ENCODE measurements at regions not wholly inside any gene's neighbourhood (a gene's known extent, or its start where the extent isn't known, plus 50 kb on each side); places are given as distances from the start of the nearest gene placed in this dataset.

DNA sequence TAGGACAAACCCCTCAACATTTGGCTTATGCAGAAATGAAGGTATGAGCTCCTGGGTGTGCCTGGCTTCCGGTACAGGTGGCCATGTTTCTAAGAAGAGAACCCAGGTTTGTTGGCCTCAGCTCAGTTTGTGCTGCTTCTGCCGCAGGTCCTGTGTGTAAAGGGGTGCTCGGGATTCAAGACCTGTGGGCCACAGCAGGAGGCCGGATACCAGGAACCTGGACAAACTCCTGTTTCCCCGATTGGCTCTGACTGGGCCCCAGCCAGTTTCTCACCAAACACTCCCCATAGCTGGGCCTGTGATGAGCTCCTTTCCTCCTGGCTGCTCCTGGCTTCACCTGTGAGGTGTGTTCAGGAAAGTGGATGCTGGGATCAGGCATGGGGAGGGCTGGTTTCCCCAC is 271.2 kb upstream of the IRX2 start:
- DNase-seq (ENCODE audit: low spot score): no peak

- no peak for DNase-seq (ENCODE audit: low spot score)
These were observed 268.9 kb upstream of the IRX2 start for GRCh38 chr5:3020426-3020825.

GRCh38 chr5:3019045-3019444 is 267.6 kb upstream of the IRX2 start:
- no peak for DNase-seq (ENCODE audit: low spot score)

DNA sequence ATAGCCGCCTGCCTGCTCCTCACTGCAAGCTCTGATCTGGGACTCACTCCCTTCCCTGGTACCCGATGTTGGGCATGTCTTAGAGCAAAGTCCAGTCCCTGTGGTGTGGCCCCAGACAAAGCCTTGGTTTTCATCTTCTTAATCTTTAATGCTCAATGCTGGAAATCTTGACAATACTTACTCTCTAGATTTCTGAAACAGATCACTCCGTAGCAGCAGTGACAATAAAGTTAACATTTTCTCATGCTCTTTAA is 260.2 kb upstream of the IRX2 start:
- no peak for DNase-seq (ENCODE audit: low spot score)

DNA sequence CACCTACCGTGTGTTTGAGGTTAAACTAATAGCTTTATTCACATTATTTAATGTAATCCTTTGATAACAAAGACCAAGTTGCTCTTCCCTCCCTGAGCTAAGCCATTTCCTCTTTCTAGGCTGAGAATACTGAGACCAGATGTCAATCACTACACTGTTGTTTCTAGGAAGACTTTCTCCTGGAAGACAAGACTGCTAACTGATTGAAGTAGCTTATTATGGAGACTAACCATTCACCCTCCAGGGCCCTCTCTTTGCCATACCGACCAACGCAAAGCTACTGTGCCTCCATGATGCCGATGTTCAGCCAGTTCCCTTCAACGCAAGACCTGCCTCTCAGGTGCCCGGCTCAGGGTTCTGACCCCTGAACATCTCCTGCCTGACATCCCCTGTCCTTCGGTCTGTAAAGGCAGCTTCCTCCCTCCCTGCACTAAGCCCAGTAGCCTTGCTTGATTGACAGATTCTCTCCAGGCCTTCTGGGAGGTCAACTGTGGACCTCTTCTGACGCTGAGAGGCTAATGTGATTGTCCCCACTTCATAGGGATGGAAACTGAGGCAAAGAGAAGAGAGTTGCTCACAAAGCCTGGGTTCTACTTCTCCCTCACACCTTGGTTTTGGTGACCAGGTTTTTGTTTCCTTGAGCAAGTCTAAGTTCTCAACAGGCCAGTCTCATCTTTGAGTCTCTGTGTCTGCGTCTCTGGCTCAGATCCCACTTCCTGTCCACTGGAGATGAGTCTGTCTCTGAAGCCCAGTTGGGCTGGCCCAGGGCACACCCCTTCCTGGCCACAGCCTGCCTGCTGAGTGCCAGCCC is 259.7 kb upstream of the IRX2 start:
- DNase-seq (ENCODE audit: low spot score): no peak

GRCh38 chr5:3010301-3010952 is 258.9 kb upstream of the IRX2 start:
- DNase-seq (ENCODE audit: low spot score): no peak

- DNase-seq (ENCODE audit: low spot score): no peak
These were observed 258.1 kb upstream of the IRX2 start for GRCh38 chr5:3009605-3010004.

DNA sequence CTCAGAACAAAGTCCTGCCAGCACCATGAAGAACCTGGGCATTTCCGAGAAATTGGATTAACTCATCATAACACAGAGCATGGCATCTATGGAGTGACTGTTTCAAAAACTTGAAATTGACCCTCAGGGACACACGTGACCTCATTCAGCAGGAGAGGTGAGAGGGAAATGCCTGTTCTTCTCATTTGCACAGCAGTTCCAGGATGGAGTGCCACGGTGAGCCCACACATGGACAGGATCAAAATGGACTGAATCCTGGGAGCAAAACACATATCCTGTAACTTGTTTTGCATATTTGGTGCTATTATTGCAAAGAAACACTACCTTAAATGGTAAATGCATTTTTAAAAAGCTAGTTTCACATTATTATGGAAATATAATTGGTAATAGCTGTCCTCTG is 256.1 kb upstream of the IRX2 start:
- no peak for DNase-seq (ENCODE audit: low spot score)

DNA sequence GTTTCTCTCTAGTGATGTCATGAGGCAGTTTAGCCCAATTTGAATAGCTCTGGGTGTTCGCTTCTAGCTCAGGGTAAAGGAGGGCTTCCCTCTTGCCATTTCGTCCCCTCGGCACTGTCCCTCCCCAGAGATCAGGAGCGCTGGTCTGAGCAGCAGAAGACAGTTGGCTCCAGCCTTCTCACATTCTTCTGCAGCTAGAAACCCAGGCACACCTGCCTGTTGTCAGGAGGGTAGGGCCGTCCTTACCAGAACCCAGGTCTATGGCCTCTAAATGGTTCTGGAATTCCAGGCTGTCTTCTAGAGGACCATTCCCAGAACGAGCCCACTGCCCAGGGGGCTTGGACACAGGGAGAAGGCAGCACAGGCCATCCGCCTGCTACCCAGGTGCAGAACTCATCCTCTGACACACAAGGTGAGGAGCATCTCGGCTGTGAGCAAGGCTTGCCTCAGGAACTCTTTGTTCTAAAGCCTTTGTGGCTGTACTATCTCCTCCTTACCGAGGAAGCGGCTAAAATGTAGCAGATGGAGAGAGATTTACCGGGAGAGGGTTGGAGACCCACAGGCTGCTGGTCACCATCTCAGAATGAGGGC is 255.6 kb upstream of the IRX2 start:
- DNase-seq (ENCODE audit: low spot score): no peak

- no peak for DNase-seq (ENCODE audit: low spot score)
These were observed 255.0 kb upstream of the IRX2 start for GRCh38 chr5:3006526-3006925.

DNA sequence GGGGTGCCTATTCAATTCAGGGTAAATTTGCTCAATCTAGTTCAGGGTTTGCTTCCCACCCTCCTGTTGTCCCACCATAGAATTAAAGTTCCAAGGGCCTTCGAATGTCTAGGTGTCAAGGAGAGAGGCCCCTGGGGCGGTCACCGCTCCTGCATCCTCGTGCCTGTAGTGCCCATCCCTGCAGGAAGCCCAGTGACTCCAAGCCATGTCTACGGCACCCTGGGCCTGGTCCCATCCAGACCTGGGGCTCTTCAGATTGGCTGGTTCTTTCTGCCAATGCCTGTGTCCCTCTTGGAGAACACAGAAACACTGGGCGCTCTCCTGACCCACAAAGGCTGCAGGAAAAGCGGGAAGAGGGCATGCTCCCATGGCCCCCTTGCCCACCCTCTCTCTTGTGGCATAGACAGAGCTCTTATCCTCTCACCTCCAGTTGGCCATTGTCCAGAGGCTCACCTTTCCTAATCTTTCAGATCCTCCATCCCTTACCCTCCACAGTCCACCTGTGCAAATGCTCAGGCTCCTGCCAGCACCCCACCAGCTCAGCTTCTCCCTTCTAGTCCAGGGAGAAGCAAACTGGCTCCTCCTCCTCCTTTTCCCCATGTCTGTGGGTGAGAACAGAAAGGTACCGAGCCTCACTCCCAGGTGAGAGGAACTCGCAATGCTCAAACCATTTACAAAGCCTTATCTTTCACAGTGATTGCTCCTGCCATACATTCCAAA is 253.0 kb upstream of the IRX2 start:
- DNase-seq (ENCODE audit: low spot score): no peak

DNA sequence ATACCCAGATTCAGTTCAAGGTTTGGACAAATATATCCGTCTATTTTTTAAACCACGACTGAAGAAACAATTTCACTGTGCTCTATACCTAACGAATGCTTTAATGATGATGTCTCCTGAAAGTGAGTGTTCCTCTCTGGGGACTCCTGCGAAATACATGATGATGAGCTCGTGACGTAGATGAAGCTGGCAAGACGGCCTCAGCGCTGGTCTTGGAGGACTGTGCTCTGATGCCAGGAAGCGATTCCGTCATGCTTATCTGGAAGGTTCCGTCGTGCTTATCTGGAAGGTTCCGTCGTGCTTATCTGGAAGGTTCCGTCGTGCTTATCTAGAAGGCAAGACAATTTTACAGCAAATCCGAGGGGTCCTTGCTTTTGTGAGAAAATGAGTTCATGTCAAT is 250.8 kb upstream of the IRX2 start:
- DNase-seq (ENCODE audit: low spot score): no peak

GRCh38 chr5:3000631-3001030 is 249.2 kb upstream of the IRX2 start:
- DNase-seq (ENCODE audit: low spot score): no peak

- no peak for DNase-seq (ENCODE audit: low spot score)
These were observed 248.4 kb upstream of the IRX2 start for GRCh38 chr5:2999926-3000325.

- no peak for DNase-seq (ENCODE audit: low spot score)
These were observed 246.6 kb upstream of the IRX2 start for GRCh38 chr5:2998106-2998505.

- no peak for DNase-seq (ENCODE audit: low spot score)
These were observed 245.7 kb upstream of the IRX2 start for GRCh38 chr5:2997179-2997578.

GRCh38 chr5:2996687-2997086 is 245.2 kb upstream of the IRX2 start:
- no peak for DNase-seq (ENCODE audit: low spot score)

GRCh38 chr5:2996248-2996647 is 244.8 kb upstream of the IRX2 start:
- no peak for DNase-seq (ENCODE audit: low spot score)

- no peak for DNase-seq (ENCODE audit: low spot score)
These were observed 244.2 kb upstream of the IRX2 start for GRCh38 chr5:2995667-2996066.

DNA sequence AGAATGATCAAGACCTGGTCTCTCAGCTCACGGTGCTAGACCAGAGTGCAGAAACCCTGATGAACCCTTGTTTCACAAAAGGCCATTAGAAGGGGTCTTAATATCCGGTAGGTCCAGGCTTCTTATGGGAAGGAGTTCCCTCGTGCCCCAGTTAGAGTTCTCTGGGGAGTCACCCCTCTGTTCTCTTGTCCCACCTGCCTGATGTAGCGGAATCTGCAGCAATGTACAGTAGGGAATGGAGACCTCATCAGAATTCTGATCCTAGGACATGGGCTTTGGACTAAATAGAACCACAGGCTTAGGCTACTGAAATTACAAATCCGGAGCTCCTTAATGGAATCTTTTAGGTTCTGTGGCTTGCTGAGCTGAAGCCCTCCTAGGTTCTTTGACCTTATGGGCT is 243.6 kb upstream of the IRX2 start:
- no peak for DNase-seq (ENCODE audit: low spot score)

DNA sequence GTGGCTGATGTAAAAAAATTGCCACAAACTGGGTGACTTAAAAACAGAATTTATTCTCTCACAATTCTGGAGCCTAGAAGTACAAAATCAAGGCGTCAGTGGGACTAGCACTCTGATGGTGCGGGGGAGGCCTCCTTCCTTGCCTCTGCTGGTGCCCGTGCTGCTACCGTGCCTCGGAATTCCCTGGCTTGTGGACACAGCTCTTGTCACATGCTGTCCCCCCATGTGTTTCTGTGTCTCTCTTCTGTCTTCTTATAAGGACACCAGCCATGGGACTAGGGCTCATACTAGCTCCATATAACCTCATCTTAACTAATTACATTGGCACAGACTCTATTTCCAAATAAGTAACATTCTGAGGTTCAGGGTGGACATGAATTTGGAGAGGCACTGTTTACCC is 242.3 kb upstream of the IRX2 start:
- no peak for DNase-seq (ENCODE audit: low spot score)

DNA sequence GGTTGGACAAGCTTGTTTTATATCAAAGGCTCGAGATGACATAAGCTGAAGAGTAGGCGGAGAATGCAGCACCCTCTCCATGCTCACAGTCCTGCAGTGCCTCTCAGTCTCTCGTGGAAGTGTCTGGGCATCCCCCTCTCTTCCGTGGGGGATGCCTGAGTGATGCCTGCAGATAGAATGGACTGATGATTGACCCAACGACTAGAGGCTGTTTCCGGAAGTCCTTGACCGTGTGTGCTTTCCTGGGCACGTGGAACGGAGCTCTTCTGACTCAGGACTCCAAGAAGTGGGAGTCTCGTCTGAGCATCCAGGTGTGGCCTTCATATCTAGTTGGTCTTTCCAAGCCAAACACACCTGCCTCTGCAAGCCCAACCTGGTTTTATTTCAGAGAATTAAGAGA is 241.8 kb upstream of the IRX2 start:
- DNase-seq (ENCODE audit: low spot score): no peak

- DNase-seq (ENCODE audit: low spot score): no peak
These were observed 241.3 kb upstream of the IRX2 start for GRCh38 chr5:2992806-2993205.

Data from GM03348 (cell line).